Adrenal gland (tissue), 5 donors: ENCODE measurements at regions not wholly inside any gene's neighbourhood (a gene's known extent, or its start where the extent isn't known, plus 50 kb on each side); places are given as distances from the start of the nearest gene placed in this dataset.

ENCODE experiments used
- POLR2A ChIP-seq, 2 donors: fragments of 450-650 bp; IDR thresholded peaks; one replicate each; pipeline ENCODE4 v1.6.1; 2017; ENCODE audit warnings: antibody characterized with exemption in 2 of 2, mild to moderate bottlenecking in 2 of 2, moderate library complexity in 1 of 2
- TF ChIP-seq, protein P1 (sequence below), 6 experiments: fragments of 450-650 bp in 4 of 6; fragments of 200-600 bp in 2 of 6; sonication (generic) in 1 of 6; IDR thresholded peaks; 1 replicate in 5 of 6; 2 replicates in 1 of 6; pipeline versions ENCODE4 v1.5.1 to v1.8.0; 2016 to 2021; ENCODE audit warnings: antibody characterized with exemption in 6 of 6, mild to moderate bottlenecking in 2 of 6, moderate library complexity in 1 of 6
- donor health status: DM: no; HTN: no; CAD: no.

DNA sequence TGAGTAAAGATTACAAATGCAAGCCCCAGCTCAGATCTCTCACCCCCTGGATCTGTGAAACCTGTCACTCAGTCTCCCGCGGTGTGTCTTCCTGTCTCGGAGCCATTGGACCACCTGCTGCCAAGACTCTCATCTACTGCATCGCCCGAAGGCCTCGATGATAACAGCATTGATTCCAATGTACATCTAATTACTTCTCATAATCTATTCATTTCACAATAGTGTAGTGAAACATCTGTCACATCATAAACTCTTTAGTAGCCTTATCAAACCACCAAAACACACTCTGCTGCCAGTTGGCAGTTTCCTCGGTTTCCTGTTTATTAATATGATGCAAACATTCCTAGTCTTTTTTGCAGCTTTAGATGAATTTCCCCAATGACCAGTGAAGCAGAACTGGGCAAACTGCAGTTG, 220.3 kb downstream of the POU4F1 start:
- TF ChIP-seq, protein P1, sequence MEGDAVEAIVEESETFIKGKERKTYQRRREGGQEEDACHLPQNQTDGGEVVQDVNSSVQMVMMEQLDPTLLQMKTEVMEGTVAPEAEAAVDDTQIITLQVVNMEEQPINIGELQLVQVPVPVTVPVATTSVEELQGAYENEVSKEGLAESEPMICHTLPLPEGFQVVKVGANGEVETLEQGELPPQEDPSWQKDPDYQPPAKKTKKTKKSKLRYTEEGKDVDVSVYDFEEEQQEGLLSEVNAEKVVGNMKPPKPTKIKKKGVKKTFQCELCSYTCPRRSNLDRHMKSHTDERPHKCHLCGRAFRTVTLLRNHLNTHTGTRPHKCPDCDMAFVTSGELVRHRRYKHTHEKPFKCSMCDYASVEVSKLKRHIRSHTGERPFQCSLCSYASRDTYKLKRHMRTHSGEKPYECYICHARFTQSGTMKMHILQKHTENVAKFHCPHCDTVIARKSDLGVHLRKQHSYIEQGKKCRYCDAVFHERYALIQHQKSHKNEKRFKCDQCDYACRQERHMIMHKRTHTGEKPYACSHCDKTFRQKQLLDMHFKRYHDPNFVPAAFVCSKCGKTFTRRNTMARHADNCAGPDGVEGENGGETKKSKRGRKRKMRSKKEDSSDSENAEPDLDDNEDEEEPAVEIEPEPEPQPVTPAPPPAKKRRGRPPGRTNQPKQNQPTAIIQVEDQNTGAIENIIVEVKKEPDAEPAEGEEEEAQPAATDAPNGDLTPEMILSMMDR (IDR thresholded peaks at IDR 0.05) = no peak
- no peak for TF ChIP-seq POLR2A (IDR thresholded peaks at IDR 0.05)
